H9 (cell line): ENCODE measurements at regions not wholly inside any gene's neighbourhood (a gene's known extent, or its start where the extent isn't known, plus 50 kb on each side); places are given as distances from the start of the nearest gene placed in this dataset.

Experiments used
- DNase-seq: peaks from one replicate; pipeline ENCODE4 v3.0.0-alpha.2; 2017
- H2AFZ ChIP-seq: one replicate; pipeline ENCODE4 v1.6.1; 2013; ENCODE audit warnings: mild to moderate bottlenecking, low read length, control low read depth, moderate library complexity
- H2AK5ac ChIP-seq: 2 replicates; pipeline ENCODE4 v1.6.1; 2013; ENCODE audit warnings: low read length, control low read depth, mixed read lengths; ENCODE audit not compliant: insufficient read length
- H2BK120ac ChIP-seq: one replicate; pipeline ENCODE4 v1.6.1; 2013; ENCODE audit warnings: low read depth, mild to moderate bottlenecking, low read length, control low read depth, inconsistent platforms; ENCODE audit not compliant: poor library complexity, severe bottlenecking
- H2BK12ac ChIP-seq: 2 replicates; pipeline ENCODE4 v1.6.1; 2013; ENCODE audit warnings: low read length, control low read depth, mixed read lengths, low read depth; ENCODE audit not compliant: insufficient read length
- H2BK15ac ChIP-seq: 2 replicates; pipeline ENCODE4 v1.6.1; 2013; ENCODE audit warnings: low read depth, low read length, control low read depth
- H2BK20ac ChIP-seq: one replicate; pipeline ENCODE4 v1.6.1; 2013; ENCODE audit warnings: low read depth, mild to moderate bottlenecking, low read length, control low read depth, inconsistent platforms; ENCODE audit not compliant: poor library complexity, severe bottlenecking
- H2BK5ac ChIP-seq: 2 replicates; pipeline ENCODE4 v1.6.1; 2013; ENCODE audit warnings: low read length, control low read depth, mixed read lengths; ENCODE audit not compliant: insufficient read length
- H3K14ac ChIP-seq: 2 replicates; pipeline ENCODE4 v1.6.1; 2013; ENCODE audit warnings: low read length, control low read depth; ENCODE audit not compliant: insufficient read depth
- H3K18ac ChIP-seq: 2 replicates; pipeline ENCODE4 v1.6.1; 2013; ENCODE audit warnings: low read depth, mild to moderate bottlenecking, mixed read lengths, low read length, control low read depth; ENCODE audit not compliant: insufficient read length
- H3K23ac ChIP-seq: 2 replicates; pipeline ENCODE4 v1.6.1; 2013; ENCODE audit warnings: low read length, control low read depth, mixed read lengths, low read depth; ENCODE audit not compliant: insufficient read length
- H3K23me2 ChIP-seq: 2 replicates; pipeline ENCODE4 v1.6.1; 2013; ENCODE audit warnings: low read depth, mild to moderate bottlenecking, mixed read lengths, low read length, control low read depth; ENCODE audit not compliant: insufficient read length, poor library complexity, severe bottlenecking
- H3K27ac ChIP-seq: 2 replicates; pipeline ENCODE4 v1.5.1; 2013; ENCODE audit warnings: low read length, control low read depth, mixed read lengths, low read depth; ENCODE audit not compliant: insufficient read length
- H3K27me3 ChIP-seq: 2 replicates; pipeline ENCODE4 v1.6.1; 2013; ENCODE audit warnings: low read length, control low read depth, inconsistent platforms; ENCODE audit not compliant: insufficient read depth
- H3K4ac ChIP-seq: 2 replicates; pipeline ENCODE4 v1.6.1; 2013; ENCODE audit warnings: low read depth, mild to moderate bottlenecking, control low read depth, inconsistent platforms, low read length, moderate library complexity
- H3K4me1 ChIP-seq: 2 replicates; pipeline ENCODE4 v1.6.1; 2013; ENCODE audit warnings: low read length, control low read depth, inconsistent platforms; ENCODE audit not compliant: insufficient read depth
- H3K4me2 ChIP-seq: 2 replicates; pipeline ENCODE4 v1.6.1; 2013; ENCODE audit warnings: low read length, control low read depth, mixed read lengths; ENCODE audit not compliant: insufficient read length, insufficient read depth
- H3K56ac ChIP-seq: 2 replicates; pipeline ENCODE4 v1.6.1; 2013; ENCODE audit warnings: low read depth, mild to moderate bottlenecking, mixed read lengths, low read length, control low read depth; ENCODE audit not compliant: insufficient read length
- H3K79me1 ChIP-seq: 2 replicates; pipeline ENCODE4 v1.6.1; 2013; ENCODE audit warnings: low read depth, mild to moderate bottlenecking, moderate library complexity, low read length, control low read depth, inconsistent platforms; ENCODE audit not compliant: insufficient read depth, poor library complexity, severe bottlenecking
- H3K79me2 ChIP-seq: 2 replicates; pipeline ENCODE4 v1.6.1; 2013; ENCODE audit warnings: low read length, control low read depth, inconsistent platforms; ENCODE audit not compliant: insufficient read depth
- H3K9ac ChIP-seq: 2 replicates; pipeline ENCODE4 v1.6.1; 2013; ENCODE audit warnings: low read length, control low read depth, mixed read lengths; ENCODE audit not compliant: insufficient read length; ENCODE audit errors: extremely low read depth
- H3K9me3 ChIP-seq: one replicate; pipeline ENCODE4 v1.6.1; 2013; ENCODE audit warnings: low read depth, low read length, inconsistent platforms; ENCODE audit not compliant: control insufficient read depth
- H3T11ph ChIP-seq: one replicate; pipeline ENCODE4 v1.6.1; 2013; ENCODE audit warnings: mild to moderate bottlenecking, low read length, control low read depth, inconsistent platforms
- H4K20me1 ChIP-seq: one replicate; pipeline ENCODE4 v1.6.1; 2013; ENCODE audit not compliant: control insufficient read depth, insufficient read length, insufficient read depth
- H4K5ac ChIP-seq: 2 replicates; pipeline ENCODE4 v1.6.1; 2013; ENCODE audit warnings: low read depth, mild to moderate bottlenecking, mixed read lengths, low read length, control low read depth; ENCODE audit not compliant: insufficient read length
- H4K8ac ChIP-seq: replicated peaks from 2 replicates; pipeline ENCODE4 v1.6.1; 2013; ENCODE audit warnings: low read length, control low read depth, mixed read lengths, low read depth; ENCODE audit not compliant: insufficient read length
- H4K91ac ChIP-seq: 2 replicates; pipeline ENCODE4 v1.6.1; 2013; ENCODE audit warnings: low read depth, mild to moderate bottlenecking, moderate library complexity, mixed read lengths, low read length, control low read depth; ENCODE audit not compliant: insufficient read length
- H3K27ac Mint-ChIP-seq, 3 experiments: 2 replicates in 2 of 3; 3 replicates in 1 of 3; pipeline ENCODE4 v1.8.0; 2020 to 2021; ENCODE audit warnings: mixed read lengths in 3 of 3, mild to moderate bottlenecking in 1 of 3, moderate library complexity in 1 of 3
- H3K27me3 Mint-ChIP-seq: 2 replicates; pipeline ENCODE4 v1.8.0; 2021; ENCODE audit warnings: low read depth, mild to moderate bottlenecking, moderate library complexity, mixed read lengths
- H3K36me3 Mint-ChIP-seq, 3 experiments: 2 replicates in 2 of 3; 3 replicates in 1 of 3; pipeline ENCODE4 v1.8.0; 2020 to 2021; ENCODE audit warnings: low read depth in 3 of 3, mixed read lengths in 3 of 3; ENCODE audit not compliant: insufficient read depth in 1 of 3
- H3K4me1 Mint-ChIP-seq, 2 experiments: 2 replicates each; pipeline ENCODE4 v1.8.0; 2020; ENCODE audit warnings: mixed read lengths in 2 of 2
- H3K4me3 Mint-ChIP-seq, 2 experiments: 2 replicates in 1 of 2; 3 replicates in 1 of 2; pipeline ENCODE4 v1.8.0; 2020 to 2021; ENCODE audit warnings: mild to moderate bottlenecking in 2 of 2, mixed read lengths in 2 of 2, moderate library complexity in 1 of 2
- H3K9me3 Mint-ChIP-seq, 2 experiments: 2 replicates in 1 of 2; 3 replicates in 1 of 2; pipeline ENCODE4 v1.8.0; 2020; ENCODE audit warnings: mild to moderate bottlenecking in 2 of 2, mixed read lengths in 2 of 2, moderate library complexity in 1 of 2
- WGBS: extraction: QIAGEN DNeasy Blood & Tissue Kit; methylation state at CpG from one replicate; pipeline ENCODE4 v1.1.7; 2013; ENCODE audit warnings: missing lambda C conversion rate, low lambda C conversion rate, mixed read lengths; ENCODE audit not compliant: insufficient read length; ENCODE audit errors: extremely low coverage; 5-methylcytosine and 5-hydroxymethylcytosine counted together
- TF ChIP-seq, protein P1 (sequence below): fragments of 200-600 bp; sonication (generic); conservative IDR thresholded peaks from 3 replicates; pipeline ENCODE4 v1.8.0; 2021; ENCODE audit warnings: antibody characterized with exemption, mild to moderate bottlenecking

- H2AK5ac ChIP-seq: no peak overlapping the region
- no peak overlapping the region for H2BK5ac ChIP-seq
- H4K20me1 ChIP-seq: no peaks in the 10 kb centered on the region
- H4K91ac ChIP-seq: no peak overlapping the region
- no peak overlapping the region for H3K18ac ChIP-seq
- no peaks in the 10 kb centered on the region for H3K79me1 ChIP-seq
- no peaks in the 10 kb centered on the region for H3K23me2 ChIP-seq
- H3K4me1 ChIP-seq: no peaks in the 10 kb centered on the region
- no peak overlapping the region for H2BK15ac ChIP-seq
- WGBS: no CpG with 5 or more reads among the region's 7 CpGs
- no peak overlapping the region for H3K4ac ChIP-seq
- H2BK20ac ChIP-seq: no peak overlapping the region
- Mint-ChIP-seq H3K4me3 (no peak overlapping the region), H3K36me3 (no peaks in the 10 kb centered on the region), H3K4me1 (0 out of 4 replicates have a peak, but pooled peaks cover 0 to 3% of the 10 kb centered on the region in 2 experiments), H3K9me3 (no peaks in the 10 kb centered on the region), H3K27me3 (no peaks in the 10 kb centered on the region; the same call in none of the 2 replicates), H3K27ac (no peak overlapping the region)
- H4K8ac ChIP-seq: no peak overlapping the region
- H3K27ac ChIP-seq: no peak overlapping the region
- H3K4me2 ChIP-seq: no peak overlapping the region
- H3K27me3 ChIP-seq: no peaks in the 10 kb centered on the region
- H2BK12ac ChIP-seq: no peak overlapping the region
- TF ChIP-seq, protein P1, sequence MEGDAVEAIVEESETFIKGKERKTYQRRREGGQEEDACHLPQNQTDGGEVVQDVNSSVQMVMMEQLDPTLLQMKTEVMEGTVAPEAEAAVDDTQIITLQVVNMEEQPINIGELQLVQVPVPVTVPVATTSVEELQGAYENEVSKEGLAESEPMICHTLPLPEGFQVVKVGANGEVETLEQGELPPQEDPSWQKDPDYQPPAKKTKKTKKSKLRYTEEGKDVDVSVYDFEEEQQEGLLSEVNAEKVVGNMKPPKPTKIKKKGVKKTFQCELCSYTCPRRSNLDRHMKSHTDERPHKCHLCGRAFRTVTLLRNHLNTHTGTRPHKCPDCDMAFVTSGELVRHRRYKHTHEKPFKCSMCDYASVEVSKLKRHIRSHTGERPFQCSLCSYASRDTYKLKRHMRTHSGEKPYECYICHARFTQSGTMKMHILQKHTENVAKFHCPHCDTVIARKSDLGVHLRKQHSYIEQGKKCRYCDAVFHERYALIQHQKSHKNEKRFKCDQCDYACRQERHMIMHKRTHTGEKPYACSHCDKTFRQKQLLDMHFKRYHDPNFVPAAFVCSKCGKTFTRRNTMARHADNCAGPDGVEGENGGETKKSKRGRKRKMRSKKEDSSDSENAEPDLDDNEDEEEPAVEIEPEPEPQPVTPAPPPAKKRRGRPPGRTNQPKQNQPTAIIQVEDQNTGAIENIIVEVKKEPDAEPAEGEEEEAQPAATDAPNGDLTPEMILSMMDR: no peak
- H4K5ac ChIP-seq: no peak overlapping the region
- no peaks in the 10 kb centered on the region for H3K79me2 ChIP-seq
- H3T11ph ChIP-seq: no peak overlapping the region
- H3K56ac ChIP-seq: no peak overlapping the region
- no peak overlapping the region for H3K14ac ChIP-seq
- H3K9me3 ChIP-seq: no peaks in the 10 kb centered on the region
- H3K9ac ChIP-seq: no peak overlapping the region
- no peak overlapping the region for H3K23ac ChIP-seq
- no peak overlapping the region for H2AFZ ChIP-seq
- no peak for DNase-seq
- H2BK120ac ChIP-seq: no peak overlapping the region
Measured at GRCh38 chr10:125473143-125473793, 209.7 kb downstream of the TEX36 start.
